SK-N-SH (cell line): ENCODE measurements at regions not wholly inside any gene's neighbourhood (a gene's known extent, or its start where the extent isn't known, plus 50 kb on each side); places are given as distances from the start of the nearest gene placed in this dataset.

ENCODE experiments used
- CTCF ChIA-PET: fragments of 300-600, 350-600 bp; formaldehyde crosslinking; extraction: SDS; loops from one replicate; lab custom pipeline; 2021; lab: Yijun Ruan, JAX
- POLR2A ChIA-PET: fragments of 350-600 bp; sonication (Branson Sonifier 250); formaldehyde crosslinking; extraction: SDS; loops from one replicate; lab custom pipeline; 2020; ENCODE audit warnings: antibody characterized with exemption, inconsistent platforms; lab: Yijun Ruan, JAX
- DNase-seq: peaks from one replicate; pipeline ENCODE4 v3.0.0; 2012
- H2AFZ ChIP-seq: fragments of 200-600 bp; sonication (generic); 2 replicates; pipeline ENCODE4 v1.8.1; 2016; ENCODE audit warnings: antibody characterized with exemption, mild to moderate bottlenecking, low read depth
- H3F3A ChIP-seq: fragments of 200-600 bp; sonication (generic); replicated peaks from 2 replicates; pipeline ENCODE3; 2016; ENCODE audit warnings: antibody characterized with exemption, mild to moderate bottlenecking; ENCODE audit not compliant: insufficient read depth
- H3K27ac ChIP-seq, 2 experiments: fragments of 200-500 bp in 1 of 2; fragments of 200-600 bp in 1 of 2; sonication (Bioruptor generic) in 1 of 2; sonication (generic), shearing (Covaris generic) in 1 of 2; 2 replicates each; pipeline versions ENCODE4 v1.5.1 to v1.6.1; 2014 to 2016; ENCODE audit warnings: low read depth in 2 of 2, inconsistent platforms in 1 of 2, low read length in 1 of 2, mild to moderate bottlenecking in 1 of 2, mixed read lengths in 1 of 2
- H3K27me3 ChIP-seq: fragments of 200-600 bp; sonication (generic), shearing (Covaris generic); 2 replicates; pipeline ENCODE4 v1.6.1; 2016; ENCODE audit warnings: mixed run types; ENCODE audit not compliant: insufficient read depth
- H3K36me3 ChIP-seq, 2 experiments: fragments of 200-500 bp in 1 of 2; fragments of 200-600 bp in 1 of 2; sonication (Bioruptor generic) in 1 of 2; sonication (generic) in 1 of 2; replicated peaks in 1 of 2; 2 replicates each; pipeline versions ENCODE3 to v1.5.1; 2014 to 2016; ENCODE audit warnings: low read length in 1 of 2, mild to moderate bottlenecking in 1 of 2; ENCODE audit not compliant: insufficient read depth in 2 of 2, control insufficient read depth in 1 of 2
- H3K4me1 ChIP-seq, 2 experiments: fragments of 200-500 bp in 1 of 2; fragments of 200-600 bp in 1 of 2; sonication (Bioruptor generic) in 1 of 2; sonication (generic), shearing (Covaris generic) in 1 of 2; 2 replicates each; pipeline versions ENCODE4 v1.5.1 to v1.6.1; 2014 to 2016; ENCODE audit warnings: low read depth in 1 of 2, low read length in 1 of 2, mixed run types in 1 of 2; ENCODE audit not compliant: insufficient read depth in 2 of 2, control insufficient read depth in 1 of 2
- H3K4me2 ChIP-seq: fragments of 200-600 bp; sonication (generic), shearing (Covaris generic); 2 replicates; pipeline ENCODE4 v1.6.1; 2017; ENCODE audit warnings: mixed run types
- H3K4me3 ChIP-seq, 2 experiments: fragments of 200-500 bp in 1 of 2; fragments of 200-600 bp in 1 of 2; sonication (Bioruptor generic) in 1 of 2; sonication (generic), shearing (Covaris generic) in 1 of 2; 2 replicates each; pipeline versions ENCODE4 v1.5.1 to v1.8.1; 2014 to 2016; ENCODE audit warnings: low read depth in 2 of 2, inconsistent platforms in 1 of 2, low read length in 1 of 2, mild to moderate bottlenecking in 1 of 2, mixed read lengths in 1 of 2, moderate library complexity in 1 of 2
- H3K79me2 ChIP-seq: fragments of 200-600 bp; sonication (generic); 2 replicates; pipeline ENCODE4 v1.8.1; 2017; ENCODE audit warnings: mild to moderate bottlenecking; ENCODE audit not compliant: insufficient read depth
- H3K9ac ChIP-seq: fragments of 200-600 bp; sonication (generic); 2 replicates; pipeline ENCODE4 v1.6.1; 2017; ENCODE audit warnings: mixed run types
- H3K9me2 ChIP-seq: fragments of 200-600 bp; sonication (generic); 2 replicates; pipeline ENCODE4 v1.6.1; 2017; ENCODE audit warnings: mixed run types
- H3K9me3 ChIP-seq: fragments of 200-600 bp; sonication (generic); 2 replicates; pipeline ENCODE4 v1.6.1; 2017; ENCODE audit warnings: mixed run types, mild to moderate bottlenecking, moderate library complexity
- H4K20me1 ChIP-seq: fragments of 200-600 bp; sonication (generic); 2 replicates; pipeline ENCODE4 v1.6.1; 2017; ENCODE audit warnings: mild to moderate bottlenecking, mixed run types; ENCODE audit not compliant: insufficient read depth
- EP300 ChIP-seq, 2 experiments: IDR thresholded peaks; 2 replicates each; pipeline versions ENCODE4 v1.4.0 to v1.6.1; 2012; ENCODE audit warnings: borderline replicate concordance in 1 of 2, low read depth in 1 of 2, low read length in 1 of 2
- EZH2phosphoT487 ChIP-seq: fragments of 200-600 bp; sonication (generic); IDR thresholded peaks from 2 replicates; pipeline ENCODE4 v1.6.1; 2017; ENCODE audit warnings: low read depth, mixed run types, mild to moderate bottlenecking, antibody characterized with exemption, moderate library complexity, borderline replicate concordance
- FOSL2 ChIP-seq: IDR thresholded peaks from 2 replicates; pipeline ENCODE4 v1.4.0; 2012; ENCODE audit warnings: low read depth, mild to moderate bottlenecking, moderate library complexity, borderline replicate concordance
- IRF3 ChIP-seq: fragments of 150-350 bp; IDR thresholded peaks from 2 replicates; pipeline ENCODE4 v1.6.1; 2016; ENCODE audit warnings: mild to moderate bottlenecking, low read depth, low read length
- MEF2A ChIP-seq: IDR thresholded peaks from 2 replicates; pipeline ENCODE4 v1.4.0; 2012; ENCODE audit warnings: low read depth, borderline replicate concordance
- NFIC ChIP-seq: IDR thresholded peaks from 2 replicates; pipeline ENCODE4 v1.4.0; 2012; ENCODE audit warnings: borderline replicate concordance
- NRF1 ChIP-seq: IDR thresholded peaks from 2 replicates; pipeline ENCODE4 v1.6.1; 2012; ENCODE audit warnings: low read depth, mild to moderate bottlenecking, low read length
- POLR2AphosphoS5 ChIP-seq: IDR thresholded peaks from 2 replicates; pipeline ENCODE4 v1.6.1; 2012; ENCODE audit warnings: low read depth, low read length
- RAD21 ChIP-seq: IDR thresholded peaks from 2 replicates; pipeline ENCODE4 v1.6.1; 2012; ENCODE audit warnings: mild to moderate bottlenecking, low read length
- RCOR1 ChIP-seq: fragments of 150-350 bp; IDR thresholded peaks from 2 replicates; pipeline ENCODE4 v1.6.1; 2017; ENCODE audit warnings: antibody characterized with exemption, low read length
- RXRA ChIP-seq: IDR thresholded peaks from 2 replicates; pipeline ENCODE4 v1.4.0; 2012; ENCODE audit warnings: low read depth, mild to moderate bottlenecking, borderline replicate concordance
- SIN3A ChIP-seq: IDR thresholded peaks from 2 replicates; pipeline ENCODE4 v1.6.1; 2012; ENCODE audit warnings: low read depth, mild to moderate bottlenecking, low read length, moderate library complexity, borderline replicate concordance
- TAF1 ChIP-seq: IDR thresholded peaks from 2 replicates; pipeline ENCODE4 v1.6.1; 2012; ENCODE audit warnings: low read depth, mild to moderate bottlenecking, low read length, moderate library complexity, borderline replicate concordance
- TCF12 ChIP-seq: IDR thresholded peaks from 2 replicates; pipeline ENCODE4 v1.4.0; 2012
- WGBS: methylation state at CpG from one replicate; pipeline ENCODE4 v1.1.6; 2017; ENCODE audit warnings: low lambda C conversion rate; 5-methylcytosine and 5-hydroxymethylcytosine counted together
- TF ChIP-seq, protein P1 (sequence below): IDR thresholded peaks from 2 replicates; pipeline ENCODE4 v1.4.0; 2012; ENCODE audit warnings: low read depth, borderline replicate concordance
- TF ChIP-seq, protein P2 (sequence below): IDR thresholded peaks from 2 replicates; pipeline ENCODE4; 2012

- no peaks in the 10 kb centered on the region for H3F3A ChIP-seq
- 34% methylated on average over 5 of the region's 5 CpGs for WGBS
- CTCF ChIA-PET = interaction anchor here (0.6 kb wide), 1 partner anchor 110 kb away, joined by 4 read pairs; no protein-coding TSS in a partner anchor
- no peak for TF ChIP-seq FOSL2
- TF ChIP-seq TAF1 = no peak
- TF ChIP-seq RAD21 = no peak
- no peak for TF ChIP-seq SIN3A
- TF ChIP-seq RXRA = no peak
- TF ChIP-seq IRF3 = no peak
- TF ChIP-seq, protein P1, sequence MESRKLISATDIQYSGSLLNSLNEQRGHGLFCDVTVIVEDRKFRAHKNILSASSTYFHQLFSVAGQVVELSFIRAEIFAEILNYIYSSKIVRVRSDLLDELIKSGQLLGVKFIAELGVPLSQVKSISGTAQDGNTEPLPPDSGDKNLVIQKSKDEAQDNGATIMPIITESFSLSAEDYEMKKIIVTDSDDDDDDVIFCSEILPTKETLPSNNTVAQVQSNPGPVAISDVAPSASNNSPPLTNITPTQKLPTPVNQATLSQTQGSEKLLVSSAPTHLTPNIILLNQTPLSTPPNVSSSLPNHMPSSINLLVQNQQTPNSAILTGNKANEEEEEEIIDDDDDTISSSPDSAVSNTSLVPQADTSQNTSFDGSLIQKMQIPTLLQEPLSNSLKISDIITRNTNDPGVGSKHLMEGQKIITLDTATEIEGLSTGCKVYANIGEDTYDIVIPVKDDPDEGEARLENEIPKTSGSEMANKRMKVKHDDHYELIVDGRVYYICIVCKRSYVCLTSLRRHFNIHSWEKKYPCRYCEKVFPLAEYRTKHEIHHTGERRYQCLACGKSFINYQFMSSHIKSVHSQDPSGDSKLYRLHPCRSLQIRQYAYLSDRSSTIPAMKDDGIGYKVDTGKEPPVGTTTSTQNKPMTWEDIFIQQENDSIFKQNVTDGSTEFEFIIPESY = no peak
- TF ChIP-seq, protein P2, sequence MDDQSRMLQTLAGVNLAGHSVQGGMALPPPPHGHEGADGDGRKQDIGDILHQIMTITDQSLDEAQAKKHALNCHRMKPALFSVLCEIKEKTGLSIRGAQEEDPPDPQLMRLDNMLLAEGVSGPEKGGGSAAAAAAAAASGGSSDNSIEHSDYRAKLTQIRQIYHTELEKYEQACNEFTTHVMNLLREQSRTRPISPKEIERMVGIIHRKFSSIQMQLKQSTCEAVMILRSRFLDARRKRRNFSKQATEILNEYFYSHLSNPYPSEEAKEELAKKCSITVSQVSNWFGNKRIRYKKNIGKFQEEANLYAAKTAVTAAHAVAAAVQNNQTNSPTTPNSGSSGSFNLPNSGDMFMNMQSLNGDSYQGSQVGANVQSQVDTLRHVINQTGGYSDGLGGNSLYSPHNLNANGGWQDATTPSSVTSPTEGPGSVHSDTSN = no peak
- TF ChIP-seq EP300 (IDR thresholded peaks at IDR 0.05; ENCODE audit: borderline replicate concordance in 1 of 2, low read depth in 1 of 2, low read length in 1 of 2) = no peak
- no peak for TF ChIP-seq RCOR1
- no peak for TF ChIP-seq EZH2phosphoT487
- TF ChIP-seq MEF2A = no peak
- TF ChIP-seq NFIC = no peak
- no peak for TF ChIP-seq POLR2AphosphoS5
- no peak for TF ChIP-seq NRF1
- no peak for TF ChIP-seq TCF12
- TF ChIP-seq, all 33 proteins: peak for 0
- no peak overlapping the region for H3K27ac ChIP-seq
- H3K9ac ChIP-seq = no peak overlapping the region
- no peaks in the 10 kb centered on the region for H3K27me3 ChIP-seq
- no peak for DNase-seq
- no peaks in the 10 kb centered on the region for H3K36me3 ChIP-seq
- H3K9me3 ChIP-seq = no peaks in the 10 kb centered on the region
- no peak overlapping the region for H3K4me2 ChIP-seq
- H3K9me2 ChIP-seq = no peaks in the 10 kb centered on the region
- POLR2A ChIA-PET = no interaction called here
- H2AFZ ChIP-seq = no peak overlapping the region
- H3K4me3 ChIP-seq = no peak overlapping the region
- no peaks in the 10 kb centered on the region; a peak in 1 of 4 replicates for H3K4me1 ChIP-seq
- no peaks in the 10 kb centered on the region for H4K20me1 ChIP-seq
- no peaks in the 10 kb centered on the region for H3K79me2 ChIP-seq
These were observed 151.6 kb downstream of the LRRC30 start for GRCh38 chr18:7382328-7383001.
